GM12875 (cell line): ENCODE measurements at regions not wholly inside any gene's neighbourhood (a gene's known extent, or its start where the extent isn't known, plus 50 kb on each side); places are given as distances from the start of the nearest gene placed in this dataset.

Source experiments
- H3K4me3 ChIP-seq: one replicate; pipeline ENCODE4 v1.5.1; 2011; ENCODE audit warnings: low read depth, low read length, control low read depth
- CTCF ChIP-seq: IDR thresholded peaks from 2 replicates; pipeline ENCODE4 v1.5.1; 2011; ENCODE audit warnings: low read depth, mild to moderate bottlenecking, control low read depth, inconsistent platforms, low read length, moderate library complexity, borderline replicate concordance; ENCODE audit not compliant: insufficient read depth

- H3K4me3 ChIP-seq = no peak overlapping the region
- TF ChIP-seq CTCF = no peak
Measured at GRCh38 chr5:75952291-75952690, 130.9 kb upstream of the SV2C start.

GRCh38 chr5:75951716-75952115 is 131.5 kb upstream of the SV2C start:
- no peak for TF ChIP-seq CTCF
- H3K4me3 ChIP-seq = no peak overlapping the region

- H3K4me3 ChIP-seq = no peak overlapping the region
- TF ChIP-seq CTCF = no peak
Measured at GRCh38 chr5:75951158-75951557, 132.0 kb upstream of the SV2C start.

GRCh38 chr5:75948438-75948837 is 134.7 kb upstream of the SV2C start:
- TF ChIP-seq CTCF = no peak

GRCh38 chr5:75940418-75940817 is 142.8 kb upstream of the SV2C start:
- H3K4me3 ChIP-seq = no peak overlapping the region
- TF ChIP-seq CTCF = no peak

More at GRCh38 chr5:75948438-75948837, 134.7 kb upstream of the SV2C start:
- no peak overlapping the region for H3K4me3 ChIP-seq

- H3K4me3 ChIP-seq = no peak overlapping the region
- no peak for TF ChIP-seq CTCF
Measured at GRCh38 chr5:75935572-75935971, 147.6 kb upstream of the SV2C start.

GRCh38 chr5:75933489-75933888 is 149.7 kb upstream of the SV2C start:
- H3K4me3 ChIP-seq = no peak overlapping the region
- no peak for TF ChIP-seq CTCF
